ENCODE measurements at regions not wholly inside any gene's neighbourhood (a gene's known extent, or its start where the extent isn't known, plus 50 kb on each side); places are given as distances from the start of the nearest gene placed in this dataset.
"Not testable (repeated sequence)": the region's sequence is repeated elsewhere in the genome, so short reads cannot be mapped to it uniquely, and the experiment has no call there.

DNA sequence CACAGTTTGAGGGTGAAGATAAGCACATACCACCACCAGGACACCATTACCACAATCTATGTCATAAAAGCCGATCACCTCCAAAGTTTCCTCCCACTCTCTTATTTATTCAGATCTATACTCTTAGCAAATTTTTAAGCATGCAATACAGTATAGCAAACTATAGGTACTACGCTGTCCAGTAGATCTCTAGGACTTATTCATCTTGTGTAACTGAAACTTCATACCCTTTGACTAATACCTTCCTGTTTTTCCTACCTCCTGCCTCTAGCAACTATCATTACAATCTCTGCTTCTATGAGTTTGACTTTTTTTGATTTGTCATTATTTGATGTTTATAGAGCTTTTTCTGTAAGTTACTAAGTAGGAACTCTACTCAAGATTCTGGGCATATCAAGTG lies 84.5 kb upstream of the MANSC4 start:
- no peak for DNase-seq

DNA sequence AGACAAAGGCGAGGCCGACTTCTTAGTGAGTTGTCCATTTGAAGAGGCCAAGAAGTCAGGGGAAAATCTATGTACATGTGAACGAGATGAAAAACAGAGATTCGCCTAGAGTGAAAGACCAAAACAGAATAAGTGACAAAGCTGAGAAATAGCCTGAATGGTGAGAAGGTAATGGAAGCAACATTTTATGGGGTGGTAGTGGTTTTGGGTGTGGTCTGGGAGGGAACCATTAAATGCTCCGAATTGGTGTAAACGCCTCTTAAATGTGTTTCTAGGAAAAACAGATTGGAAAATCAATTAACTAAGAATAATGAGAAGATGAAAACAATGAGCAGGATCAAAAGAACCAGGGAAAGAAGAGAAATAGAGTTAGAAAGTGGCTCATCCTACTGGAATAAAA lies 83.8 kb upstream of the MANSC4 start:
- DNase-seq: no peak

DNA sequence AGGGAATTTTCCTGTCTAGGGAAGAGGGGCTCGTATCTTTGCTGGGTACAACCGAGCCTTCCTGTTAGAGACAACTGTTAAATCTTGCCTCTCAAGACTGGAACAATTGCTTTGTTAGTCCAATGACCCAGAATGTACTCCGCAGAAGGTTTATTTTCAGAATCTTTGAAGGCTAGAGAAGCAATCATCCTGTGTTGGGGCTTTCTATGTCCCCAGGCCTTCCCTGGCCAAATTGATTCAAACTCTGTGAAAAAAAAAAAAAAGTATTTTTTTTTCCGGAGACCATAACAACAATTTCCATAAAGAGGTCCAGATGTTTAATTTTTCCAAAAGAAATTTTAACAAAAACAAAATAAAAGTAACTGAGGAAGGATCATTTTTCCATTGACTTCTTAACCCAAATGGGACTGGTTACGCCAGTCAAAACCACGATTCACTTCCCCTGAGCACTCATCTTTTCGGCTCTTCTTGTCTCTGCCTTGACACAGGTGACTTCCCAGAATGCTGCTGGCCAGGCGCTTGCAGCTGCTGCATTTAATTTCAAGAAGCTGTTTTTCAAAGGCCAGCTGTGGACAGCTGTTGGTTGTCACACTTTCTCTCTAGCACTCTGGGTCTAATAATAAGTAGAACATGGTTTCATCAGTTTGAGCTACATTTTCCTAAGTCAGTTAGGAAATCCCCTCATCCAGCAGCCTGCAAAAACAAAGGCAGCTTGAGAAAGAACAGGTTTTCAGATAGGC lies 81.6 kb upstream of the MANSC4 start:
- DNase-seq: no peak

DNA sequence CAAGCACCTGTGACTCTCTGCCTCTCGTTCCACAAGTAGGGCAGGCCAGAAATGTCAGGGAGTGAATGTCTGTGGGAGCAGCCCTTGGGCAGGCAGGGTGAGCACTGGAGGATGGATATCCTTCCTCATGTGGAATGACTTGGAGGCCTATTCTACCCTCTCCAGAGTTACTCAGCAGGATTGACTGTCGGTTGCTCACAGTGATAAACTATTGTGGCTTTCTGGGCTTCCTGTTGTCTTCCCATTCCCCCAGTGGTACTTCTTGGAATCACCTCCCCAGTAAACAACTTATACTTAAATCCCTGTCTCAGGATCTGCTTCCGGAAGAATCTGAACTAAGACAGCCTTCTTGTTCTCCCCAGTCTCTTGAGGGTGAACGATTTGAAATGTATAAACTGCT lies 79.6 kb upstream of the MANSC4 start:
- DNase-seq: no peak

DNA sequence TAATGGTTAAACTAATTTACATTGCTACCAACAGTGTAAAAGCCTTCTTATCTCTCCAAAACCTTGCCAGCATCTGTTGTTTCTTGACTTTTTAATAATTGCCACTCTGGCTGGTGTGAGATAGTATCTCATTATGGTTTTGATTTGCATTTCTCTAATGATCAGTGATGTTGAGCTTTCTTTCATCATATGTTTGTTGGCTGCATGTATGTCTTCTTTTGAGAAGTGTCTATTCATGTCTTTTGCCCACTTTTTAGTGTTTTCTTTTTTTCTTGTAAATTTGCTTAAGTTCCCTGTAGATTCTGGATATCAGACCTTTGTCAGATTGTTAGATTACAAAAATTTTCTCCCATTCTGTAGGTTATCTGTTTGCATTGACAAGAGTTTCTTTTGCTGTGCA lies 77.0 kb upstream of the MANSC4 start:
- DNase-seq: not testable (repeated sequence)

DNA sequence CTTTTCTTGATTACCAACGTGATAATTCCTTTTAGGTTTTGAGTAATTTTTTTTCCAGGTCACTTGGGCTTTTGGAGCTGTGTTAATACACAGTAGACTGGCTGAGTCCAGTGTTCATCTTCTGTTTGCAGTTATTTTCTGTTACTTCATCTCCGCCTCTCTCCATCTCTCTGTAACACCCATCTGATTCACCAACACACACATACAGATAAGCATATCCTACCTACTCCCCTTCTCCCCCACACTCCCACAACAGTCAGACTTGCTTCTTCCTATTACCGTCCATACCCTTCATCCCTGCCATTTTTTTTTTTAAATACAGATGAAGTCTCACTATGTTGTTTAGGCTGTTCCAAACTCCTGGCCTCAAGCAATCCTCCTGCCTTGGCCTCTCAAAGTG lies 72.7 kb upstream of the MANSC4 start:
- no peak for DNase-seq

All from anterior cingulate cortex (tissue), 58 donors.